Mucosa of descending colon (tissue), 3 donors: ENCODE measurements at regions not wholly inside any gene's neighbourhood (a gene's known extent, or its start where the extent isn't known, plus 50 kb on each side); places are given as distances from the start of the nearest gene placed in this dataset.
A peak's percentile ranks its signal among the peaks of the same experiment; 100 is the strongest.

Source experiments
- ATAC-seq: fragments of 200-7000 bp; cut with Tn5 transposase; one replicate; pipeline ENCODE4 v1.9.1; 2020; ENCODE audit warnings: mild to moderate bottlenecking, moderate library complexity
- DNase-seq, 3 donors: peaks; one replicate each; pipeline ENCODE4 v3.0.0-alpha.2; 2020
- H3K36me3 ChIP-seq: fragments of 200-600 bp; one replicate; pipeline ENCODE4 v1.8.0; 2021; ENCODE audit warnings: low read depth, mild to moderate bottlenecking
- H3K4me1 ChIP-seq: fragments of 200-600 bp; one replicate; pipeline ENCODE4 v1.8.0; 2021; ENCODE audit warnings: low read depth, mild to moderate bottlenecking
- H3K4me3 ChIP-seq: fragments of 200-600 bp; one replicate; pipeline ENCODE4 v1.8.0; 2021; ENCODE audit warnings: mild to moderate bottlenecking
- H3K9me3 ChIP-seq: fragments of 200-600 bp; one replicate; pipeline ENCODE4 v1.8.0; 2021; ENCODE audit warnings: mild to moderate bottlenecking
- intact Hi-C, 2 donors: fragments of 100-400 bp; cut with DNase I in 1 of 2; cut with micrococcal nuclease in 1 of 2; formaldehyde crosslinking; loops; one replicate each; pipeline versions ENCODE4 v1.11.0 to v1.11.1; 2022; cut with DNase I, micrococcal nuclease
- TF ChIP-seq, protein P1 (sequence below): fragments of 200-600 bp; IDR thresholded peaks from one replicate; pipeline ENCODE4 v1.8.0; 2022; ENCODE audit warnings: antibody characterized with exemption, mild to moderate bottlenecking
- donor health status: DM: no; HTN: no; CAD: no; lungs with moderate emphysema.
- donor health status: DM: no; HTN: no; CAD: no.
- donor health status: DM: no; HTN: yes; CAD: no.

DNA sequence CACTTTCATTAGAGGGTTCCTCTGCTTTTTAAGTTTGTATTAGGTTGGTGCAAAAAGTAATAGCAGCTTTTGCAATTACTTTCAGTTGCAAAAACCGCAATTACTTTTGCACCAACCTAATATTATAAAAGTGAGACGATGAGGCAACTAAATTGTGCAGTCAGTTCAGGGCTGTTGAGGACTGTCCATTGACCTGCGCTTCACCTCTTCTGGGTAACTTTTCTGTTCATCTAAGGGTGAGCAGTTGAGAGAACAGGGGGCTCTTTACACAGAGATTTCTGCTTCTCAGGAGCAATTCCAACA, 191.3 kb downstream of the AACS start:
- H3K9me3 ChIP-seq, result no peaks in the 10 kb centered on the region
- ATAC-seq, result no peak
- DNase-seq, result no peak
- TF ChIP-seq, protein P1, sequence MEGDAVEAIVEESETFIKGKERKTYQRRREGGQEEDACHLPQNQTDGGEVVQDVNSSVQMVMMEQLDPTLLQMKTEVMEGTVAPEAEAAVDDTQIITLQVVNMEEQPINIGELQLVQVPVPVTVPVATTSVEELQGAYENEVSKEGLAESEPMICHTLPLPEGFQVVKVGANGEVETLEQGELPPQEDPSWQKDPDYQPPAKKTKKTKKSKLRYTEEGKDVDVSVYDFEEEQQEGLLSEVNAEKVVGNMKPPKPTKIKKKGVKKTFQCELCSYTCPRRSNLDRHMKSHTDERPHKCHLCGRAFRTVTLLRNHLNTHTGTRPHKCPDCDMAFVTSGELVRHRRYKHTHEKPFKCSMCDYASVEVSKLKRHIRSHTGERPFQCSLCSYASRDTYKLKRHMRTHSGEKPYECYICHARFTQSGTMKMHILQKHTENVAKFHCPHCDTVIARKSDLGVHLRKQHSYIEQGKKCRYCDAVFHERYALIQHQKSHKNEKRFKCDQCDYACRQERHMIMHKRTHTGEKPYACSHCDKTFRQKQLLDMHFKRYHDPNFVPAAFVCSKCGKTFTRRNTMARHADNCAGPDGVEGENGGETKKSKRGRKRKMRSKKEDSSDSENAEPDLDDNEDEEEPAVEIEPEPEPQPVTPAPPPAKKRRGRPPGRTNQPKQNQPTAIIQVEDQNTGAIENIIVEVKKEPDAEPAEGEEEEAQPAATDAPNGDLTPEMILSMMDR, result no peak
- no peaks in the 10 kb centered on the region for H3K4me1 ChIP-seq
- intact Hi-C loops, result no loop called here
- no peak overlapping the region for H3K4me3 ChIP-seq
- H3K36me3 ChIP-seq, result no peaks in the 10 kb centered on the region

DNA sequence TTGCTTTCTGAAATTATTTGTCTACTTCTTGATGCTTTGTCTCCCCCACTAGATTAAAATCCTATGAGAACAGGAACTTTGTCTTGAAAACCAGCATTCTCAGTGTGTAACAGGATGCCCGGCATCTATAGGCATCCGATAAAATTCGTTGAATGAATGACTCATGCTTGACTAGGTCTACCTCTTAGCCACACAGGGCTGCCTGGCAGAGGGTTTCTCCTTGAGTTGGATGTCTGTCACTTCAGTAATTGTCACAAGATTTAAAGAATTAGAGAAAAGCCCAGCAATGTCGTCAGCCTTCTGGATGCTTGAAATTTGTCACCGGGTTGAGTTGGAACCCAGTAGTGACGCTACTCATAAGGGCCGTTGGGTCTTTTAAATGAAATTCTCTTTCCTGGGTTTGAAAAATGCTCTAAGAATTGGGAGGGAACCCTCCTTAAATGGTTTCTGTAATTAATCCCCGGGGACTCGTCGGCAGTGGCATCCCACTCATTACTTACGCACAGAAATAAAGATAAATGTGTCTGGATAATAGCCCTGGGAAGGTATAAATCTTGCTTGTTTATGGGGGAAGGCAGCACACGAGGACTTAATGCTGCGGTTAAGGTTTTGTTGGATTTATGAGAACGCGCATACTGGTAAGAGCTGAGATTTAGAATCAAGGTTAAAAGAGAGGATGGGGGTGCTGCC, 194.1 kb downstream of the AACS start:
- Histone ChIP-seq H3K4me1 (no peaks in the 10 kb centered on the region), H3K9me3 (no peaks in the 10 kb centered on the region), H3K36me3 (no peaks in the 10 kb centered on the region), H3K4me3 (no peak overlapping the region)
- no peak for ATAC-seq
- intact Hi-C loops, result no loop called here
- TF ChIP-seq, protein P1, result no peak
- DNase-seq, result no peak

DNA sequence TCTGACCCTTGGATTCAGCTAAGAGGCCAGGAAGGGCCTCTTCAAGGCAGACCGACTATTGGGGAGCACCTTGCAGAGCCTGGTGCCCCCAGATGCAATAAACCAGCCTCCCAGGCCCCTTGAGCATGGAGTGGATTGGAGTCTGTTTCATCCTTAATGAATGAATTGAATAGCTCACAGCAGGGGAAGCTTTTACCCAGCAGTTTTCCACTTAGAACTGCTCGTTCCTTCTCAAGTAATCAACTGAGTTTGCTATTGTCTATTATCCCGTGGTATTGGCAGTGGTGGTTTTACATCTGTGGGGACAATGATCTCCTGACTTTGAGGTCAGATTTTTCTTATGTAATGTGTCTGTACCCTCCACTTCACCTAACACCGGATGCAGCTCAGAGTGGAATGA, 197.6 kb downstream of the AACS start:
- ATAC-seq (no peak), DNase-seq (no peak)
- TF ChIP-seq, protein P1, result no peak
- H3K9me3 ChIP-seq, result no peaks in the 10 kb centered on the region
- intact Hi-C loops, result no loop called here
- H3K36me3 ChIP-seq, result no peaks in the 10 kb centered on the region
- H3K4me3 ChIP-seq, result no peak overlapping the region
- no peaks in the 10 kb centered on the region for H3K4me1 ChIP-seq

DNA sequence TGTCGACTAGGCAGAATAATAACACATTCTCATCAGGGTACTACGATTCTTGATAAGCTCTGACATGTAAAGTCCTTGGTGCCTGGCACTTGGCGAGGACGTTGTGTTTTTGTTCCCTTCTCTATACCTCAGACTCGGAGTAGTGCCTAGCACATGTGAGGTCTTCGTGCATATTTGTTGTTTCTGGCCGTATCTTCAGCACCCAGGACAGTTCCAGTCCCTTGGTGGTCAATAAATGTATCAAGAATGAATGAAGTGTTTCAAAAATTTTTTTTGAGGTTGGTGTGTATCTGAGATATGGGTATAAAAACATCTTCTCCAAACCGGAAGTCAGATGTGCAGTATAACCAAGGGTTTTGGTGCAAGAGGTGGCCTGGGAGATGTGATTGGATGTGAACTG, 198.2 kb downstream of the AACS start:
- Histone ChIP-seq H3K36me3 (no peaks in the 10 kb centered on the region), H3K9me3 (no peaks in the 10 kb centered on the region), H3K4me3 (no peak overlapping the region), H3K4me1 (no peaks in the 10 kb centered on the region)
- DNase-seq (no peak), ATAC-seq (no peak)
- intact Hi-C loops, result no loop called here
- TF ChIP-seq, protein P1, result no peak

DNA sequence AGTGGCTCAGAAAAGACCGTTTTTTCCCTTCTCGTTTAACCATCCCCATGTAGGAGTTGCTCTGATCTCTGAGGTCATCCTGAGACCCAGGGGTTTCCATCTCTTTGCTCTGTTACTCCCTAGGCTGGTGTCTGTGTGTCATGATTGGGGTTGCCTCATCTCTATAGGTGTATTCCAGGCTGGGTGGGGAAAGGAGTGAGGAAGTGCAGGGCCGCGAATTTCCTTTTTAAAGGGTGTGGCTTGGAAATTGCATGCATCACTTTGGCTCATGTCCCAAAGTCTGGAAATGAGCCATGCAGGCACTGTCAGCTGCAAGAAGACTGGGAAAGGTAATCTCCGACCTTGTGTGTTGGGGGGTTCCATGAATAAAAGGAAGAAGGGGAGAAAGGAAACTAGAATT, 201.9 kb downstream of the AACS start:
- Histone ChIP-seq H3K4me1 (no peaks in the 10 kb centered on the region), H3K36me3 (no peaks in the 10 kb centered on the region), H3K4me3 (no peak overlapping the region), H3K9me3 (no peaks in the 10 kb centered on the region)
- peak; percentile 60 for ATAC-seq
- peak in 1 of 3 donors; percentile 9 for DNase-seq
- intact Hi-C loops, result no loop called here
- TF ChIP-seq, protein P1, result no peak

DNA sequence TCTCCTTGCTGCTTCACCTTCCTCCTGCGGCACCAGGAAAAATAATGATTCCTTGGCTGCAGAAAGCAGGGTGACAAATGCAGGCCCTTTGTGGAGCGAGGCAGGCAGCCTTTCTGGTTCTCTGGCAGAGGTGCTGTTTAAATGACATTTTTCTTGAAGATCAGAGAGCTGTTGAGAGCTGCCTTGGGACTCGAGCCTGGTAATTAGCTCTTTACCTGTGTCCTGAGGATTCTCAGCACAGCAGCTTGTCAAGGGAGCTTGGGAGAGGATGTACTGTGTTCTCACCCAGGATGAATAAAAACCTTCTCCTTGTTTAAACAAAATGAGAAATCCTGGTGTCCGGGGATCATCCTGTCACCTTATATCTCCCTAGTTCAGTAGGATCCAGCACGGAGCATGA, 204.0 kb downstream of the AACS start:
- ATAC-seq (no peak), DNase-seq (no peak)
- Histone ChIP-seq H3K9me3 (no peaks in the 10 kb centered on the region), H3K4me1 (no peaks in the 10 kb centered on the region), H3K4me3 (no peak overlapping the region), H3K36me3 (no peaks in the 10 kb centered on the region)
- intact Hi-C loops, result no loop called here
- TF ChIP-seq, protein P1, result no peak
